ENCODE measurements at regions not wholly inside any gene's neighbourhood (a gene's known extent, or its start where the extent isn't known, plus 50 kb on each side); places are given as distances from the start of the nearest gene placed in this dataset.

DNA sequence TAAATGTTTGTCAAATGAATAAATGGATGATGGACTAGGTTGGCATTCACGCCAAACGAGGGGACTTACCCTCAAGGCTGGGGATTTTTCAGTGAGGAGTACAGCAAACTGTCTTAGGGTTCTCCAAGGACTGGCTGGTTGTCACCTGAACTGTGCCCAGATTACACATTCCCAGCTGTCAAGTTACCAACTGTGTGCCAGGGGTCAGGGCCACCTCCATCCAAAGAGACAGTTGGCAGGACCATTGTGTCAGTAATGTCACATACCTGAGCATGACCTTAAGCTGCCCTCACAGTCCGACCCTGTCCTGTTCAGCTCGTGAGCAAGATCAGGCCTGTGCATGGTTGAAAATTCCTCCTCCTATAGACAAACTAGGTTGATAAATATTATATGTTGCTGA is 116.7 kb downstream of the MID1IP1 start:
- TF ChIP-seq CTCF (IDR thresholded peaks at IDR 0.05 in 2 of 3, conservative IDR thresholded peaks at IDR 0.05 in 1 of 3; ENCODE audit: borderline replicate concordance in 1 of 3, insufficient read depth in 1 of 3, low read depth in 2 of 3, low read length in 2 of 3) (no peak), EZH2 (IDR thresholded peaks at IDR 0.05) (no peak), EZH2phosphoT487 (IDR thresholded peaks at IDR 0.05; ENCODE audit: borderline replicate concordance) (no peak), POLR2AphosphoS5 (IDR thresholded peaks at IDR 0.05; ENCODE audit: low read depth, low read length) (no peak), ZFX (IDR thresholded peaks at IDR 0.05) (no peak), CEBPB (IDR thresholded peaks at IDR 0.05; ENCODE audit: low read depth) (no peak), YY1 (IDR thresholded peaks at IDR 0.05; ENCODE audit: extremely low read depth, insufficient replicate concordance, low read depth, low read length) (no peak), ZNF274 (IDR thresholded peaks at IDR 0.05; ENCODE audit: low read depth, low read length) (no peak), ATF3 (IDR thresholded peaks at IDR 0.05) (no peak), FOSL1 (IDR thresholded peaks at IDR 0.05; ENCODE audit: low read depth) (no peak), POLR2A (IDR thresholded peaks at IDR 0.05; ENCODE audit: borderline replicate concordance, extremely low read depth, insufficient read depth, insufficient read length) (no peak), ELF1 (IDR thresholded peaks at IDR 0.05; ENCODE audit: borderline replicate concordance, low read depth) (no peak), RAD21 (IDR thresholded peaks at IDR 0.05; ENCODE audit: low read depth) (no peak)
- TF ChIP-seq, protein P1, sequence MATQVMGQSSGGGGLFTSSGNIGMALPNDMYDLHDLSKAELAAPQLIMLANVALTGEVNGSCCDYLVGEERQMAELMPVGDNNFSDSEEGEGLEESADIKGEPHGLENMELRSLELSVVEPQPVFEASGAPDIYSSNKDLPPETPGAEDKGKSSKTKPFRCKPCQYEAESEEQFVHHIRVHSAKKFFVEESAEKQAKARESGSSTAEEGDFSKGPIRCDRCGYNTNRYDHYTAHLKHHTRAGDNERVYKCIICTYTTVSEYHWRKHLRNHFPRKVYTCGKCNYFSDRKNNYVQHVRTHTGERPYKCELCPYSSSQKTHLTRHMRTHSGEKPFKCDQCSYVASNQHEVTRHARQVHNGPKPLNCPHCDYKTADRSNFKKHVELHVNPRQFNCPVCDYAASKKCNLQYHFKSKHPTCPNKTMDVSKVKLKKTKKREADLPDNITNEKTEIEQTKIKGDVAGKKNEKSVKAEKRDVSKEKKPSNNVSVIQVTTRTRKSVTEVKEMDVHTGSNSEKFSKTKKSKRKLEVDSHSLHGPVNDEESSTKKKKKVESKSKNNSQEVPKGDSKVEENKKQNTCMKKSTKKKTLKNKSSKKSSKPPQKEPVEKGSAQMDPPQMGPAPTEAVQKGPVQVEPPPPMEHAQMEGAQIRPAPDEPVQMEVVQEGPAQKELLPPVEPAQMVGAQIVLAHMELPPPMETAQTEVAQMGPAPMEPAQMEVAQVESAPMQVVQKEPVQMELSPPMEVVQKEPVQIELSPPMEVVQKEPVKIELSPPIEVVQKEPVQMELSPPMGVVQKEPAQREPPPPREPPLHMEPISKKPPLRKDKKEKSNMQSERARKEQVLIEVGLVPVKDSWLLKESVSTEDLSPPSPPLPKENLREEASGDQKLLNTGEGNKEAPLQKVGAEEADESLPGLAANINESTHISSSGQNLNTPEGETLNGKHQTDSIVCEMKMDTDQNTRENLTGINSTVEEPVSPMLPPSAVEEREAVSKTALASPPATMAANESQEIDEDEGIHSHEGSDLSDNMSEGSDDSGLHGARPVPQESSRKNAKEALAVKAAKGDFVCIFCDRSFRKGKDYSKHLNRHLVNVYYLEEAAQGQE (IDR thresholded peaks at IDR 0.05; ENCODE audit: low read depth), result no peak

All from HCT116 (cell line).